H9 (cell line): ENCODE measurements at regions not wholly inside any gene's neighbourhood (a gene's known extent, or its start where the extent isn't known, plus 50 kb on each side); places are given as distances from the start of the nearest gene placed in this dataset.

Experiments
- DNase-seq: peaks from one replicate; pipeline ENCODE4 v3.0.0-alpha.2; 2017
- H2AFZ ChIP-seq: one replicate; pipeline ENCODE4 v1.6.1; 2013; ENCODE audit warnings: mild to moderate bottlenecking, low read length, control low read depth, moderate library complexity
- H2AK5ac ChIP-seq: 2 replicates; pipeline ENCODE4 v1.6.1; 2013; ENCODE audit warnings: low read length, control low read depth, mixed read lengths; ENCODE audit not compliant: insufficient read length
- H2BK120ac ChIP-seq: one replicate; pipeline ENCODE4 v1.6.1; 2013; ENCODE audit warnings: low read depth, mild to moderate bottlenecking, low read length, control low read depth, inconsistent platforms; ENCODE audit not compliant: poor library complexity, severe bottlenecking
- H2BK12ac ChIP-seq: 2 replicates; pipeline ENCODE4 v1.6.1; 2013; ENCODE audit warnings: low read length, control low read depth, mixed read lengths, low read depth; ENCODE audit not compliant: insufficient read length
- H2BK15ac ChIP-seq: 2 replicates; pipeline ENCODE4 v1.6.1; 2013; ENCODE audit warnings: low read depth, low read length, control low read depth
- H2BK20ac ChIP-seq: one replicate; pipeline ENCODE4 v1.6.1; 2013; ENCODE audit warnings: low read depth, mild to moderate bottlenecking, low read length, control low read depth, inconsistent platforms; ENCODE audit not compliant: poor library complexity, severe bottlenecking
- H2BK5ac ChIP-seq: 2 replicates; pipeline ENCODE4 v1.6.1; 2013; ENCODE audit warnings: low read length, control low read depth, mixed read lengths; ENCODE audit not compliant: insufficient read length
- H3K14ac ChIP-seq: 2 replicates; pipeline ENCODE4 v1.6.1; 2013; ENCODE audit warnings: low read length, control low read depth; ENCODE audit not compliant: insufficient read depth
- H3K18ac ChIP-seq: 2 replicates; pipeline ENCODE4 v1.6.1; 2013; ENCODE audit warnings: low read depth, mild to moderate bottlenecking, mixed read lengths, low read length, control low read depth; ENCODE audit not compliant: insufficient read length
- H3K23ac ChIP-seq: 2 replicates; pipeline ENCODE4 v1.6.1; 2013; ENCODE audit warnings: low read length, control low read depth, mixed read lengths, low read depth; ENCODE audit not compliant: insufficient read length
- H3K23me2 ChIP-seq: 2 replicates; pipeline ENCODE4 v1.6.1; 2013; ENCODE audit warnings: low read depth, mild to moderate bottlenecking, mixed read lengths, low read length, control low read depth; ENCODE audit not compliant: insufficient read length, poor library complexity, severe bottlenecking
- H3K27ac ChIP-seq: 2 replicates; pipeline ENCODE4 v1.5.1; 2013; ENCODE audit warnings: low read length, control low read depth, mixed read lengths, low read depth; ENCODE audit not compliant: insufficient read length
- H3K27me3 ChIP-seq: 2 replicates; pipeline ENCODE4 v1.6.1; 2013; ENCODE audit warnings: low read length, control low read depth, inconsistent platforms; ENCODE audit not compliant: insufficient read depth
- H3K4ac ChIP-seq: 2 replicates; pipeline ENCODE4 v1.6.1; 2013; ENCODE audit warnings: low read depth, mild to moderate bottlenecking, control low read depth, inconsistent platforms, low read length, moderate library complexity
- H3K4me1 ChIP-seq: 2 replicates; pipeline ENCODE4 v1.6.1; 2013; ENCODE audit warnings: low read length, control low read depth, inconsistent platforms; ENCODE audit not compliant: insufficient read depth
- H3K4me2 ChIP-seq: 2 replicates; pipeline ENCODE4 v1.6.1; 2013; ENCODE audit warnings: low read length, control low read depth, mixed read lengths; ENCODE audit not compliant: insufficient read length, insufficient read depth
- H3K56ac ChIP-seq: 2 replicates; pipeline ENCODE4 v1.6.1; 2013; ENCODE audit warnings: low read depth, mild to moderate bottlenecking, mixed read lengths, low read length, control low read depth; ENCODE audit not compliant: insufficient read length
- H3K79me1 ChIP-seq: 2 replicates; pipeline ENCODE4 v1.6.1; 2013; ENCODE audit warnings: low read depth, mild to moderate bottlenecking, moderate library complexity, low read length, control low read depth, inconsistent platforms; ENCODE audit not compliant: insufficient read depth, poor library complexity, severe bottlenecking
- H3K79me2 ChIP-seq: 2 replicates; pipeline ENCODE4 v1.6.1; 2013; ENCODE audit warnings: low read length, control low read depth, inconsistent platforms; ENCODE audit not compliant: insufficient read depth
- H3K9ac ChIP-seq: 2 replicates; pipeline ENCODE4 v1.6.1; 2013; ENCODE audit warnings: low read length, control low read depth, mixed read lengths; ENCODE audit not compliant: insufficient read length; ENCODE audit errors: extremely low read depth
- H3K9me3 ChIP-seq: one replicate; pipeline ENCODE4 v1.6.1; 2013; ENCODE audit warnings: low read depth, low read length, inconsistent platforms; ENCODE audit not compliant: control insufficient read depth
- H3T11ph ChIP-seq: one replicate; pipeline ENCODE4 v1.6.1; 2013; ENCODE audit warnings: mild to moderate bottlenecking, low read length, control low read depth, inconsistent platforms
- H4K20me1 ChIP-seq: one replicate; pipeline ENCODE4 v1.6.1; 2013; ENCODE audit not compliant: control insufficient read depth, insufficient read length, insufficient read depth
- H4K5ac ChIP-seq: 2 replicates; pipeline ENCODE4 v1.6.1; 2013; ENCODE audit warnings: low read depth, mild to moderate bottlenecking, mixed read lengths, low read length, control low read depth; ENCODE audit not compliant: insufficient read length
- H4K8ac ChIP-seq: replicated peaks from 2 replicates; pipeline ENCODE4 v1.6.1; 2013; ENCODE audit warnings: low read length, control low read depth, mixed read lengths, low read depth; ENCODE audit not compliant: insufficient read length
- H4K91ac ChIP-seq: 2 replicates; pipeline ENCODE4 v1.6.1; 2013; ENCODE audit warnings: low read depth, mild to moderate bottlenecking, moderate library complexity, mixed read lengths, low read length, control low read depth; ENCODE audit not compliant: insufficient read length
- H3K27ac Mint-ChIP-seq, 3 experiments: 2 replicates in 2 of 3; 3 replicates in 1 of 3; pipeline ENCODE4 v1.8.0; 2020 to 2021; ENCODE audit warnings: mixed read lengths in 3 of 3, mild to moderate bottlenecking in 1 of 3, moderate library complexity in 1 of 3
- H3K27me3 Mint-ChIP-seq: 2 replicates; pipeline ENCODE4 v1.8.0; 2021; ENCODE audit warnings: low read depth, mild to moderate bottlenecking, moderate library complexity, mixed read lengths
- H3K36me3 Mint-ChIP-seq, 3 experiments: 2 replicates in 2 of 3; 3 replicates in 1 of 3; pipeline ENCODE4 v1.8.0; 2020 to 2021; ENCODE audit warnings: low read depth in 3 of 3, mixed read lengths in 3 of 3; ENCODE audit not compliant: insufficient read depth in 1 of 3
- H3K4me1 Mint-ChIP-seq, 2 experiments: 2 replicates each; pipeline ENCODE4 v1.8.0; 2020; ENCODE audit warnings: mixed read lengths in 2 of 2
- H3K4me3 Mint-ChIP-seq, 2 experiments: 2 replicates in 1 of 2; 3 replicates in 1 of 2; pipeline ENCODE4 v1.8.0; 2020 to 2021; ENCODE audit warnings: mild to moderate bottlenecking in 2 of 2, mixed read lengths in 2 of 2, moderate library complexity in 1 of 2
- H3K9me3 Mint-ChIP-seq, 2 experiments: 2 replicates in 1 of 2; 3 replicates in 1 of 2; pipeline ENCODE4 v1.8.0; 2020; ENCODE audit warnings: mild to moderate bottlenecking in 2 of 2, mixed read lengths in 2 of 2, moderate library complexity in 1 of 2
- CTCF ChIP-seq: fragments of 200-600 bp; sonication (generic); conservative IDR thresholded peaks from 3 replicates; pipeline ENCODE4 v1.8.0; 2021; ENCODE audit warnings: antibody characterized with exemption, mild to moderate bottlenecking
- whole genome bisulfite sequencing: extraction: QIAGEN DNeasy Blood & Tissue Kit; methylation state at CpG from one replicate; pipeline ENCODE4 v1.1.7; 2013; ENCODE audit warnings: missing lambda C conversion rate, low lambda C conversion rate, mixed read lengths; ENCODE audit not compliant: insufficient read length; ENCODE audit errors: extremely low coverage; 5-methylcytosine and 5-hydroxymethylcytosine counted together

GRCh38 chr1:14296795-14297194 is 301.7 kb upstream of the KAZN start:
- Histone ChIP-seq H3K23me2 (no peaks in the 10 kb centered on the region), H3K14ac (no peak overlapping the region), H4K91ac (no peak overlapping the region), H3K4me2 (no peak overlapping the region), H3K79me2 (no peaks in the 10 kb centered on the region), H3K27ac (no peak overlapping the region), H3K79me1 (no peaks in the 10 kb centered on the region), H3K4ac (no peak overlapping the region), H2BK15ac (no peak overlapping the region), H3K27me3 (no peaks in the 10 kb centered on the region), H2BK120ac (no peak overlapping the region), H3K18ac (no peak overlapping the region), H3T11ph (no peak overlapping the region), H3K56ac (no peak overlapping the region), H2BK20ac (no peak overlapping the region), H4K5ac (no peak overlapping the region), H2BK5ac (no peak overlapping the region), H4K8ac (no peak overlapping the region), H2AFZ (no peak overlapping the region), H3K23ac (no peak overlapping the region), H3K9me3 (no peaks in the 10 kb centered on the region), H2AK5ac (no peak overlapping the region), H4K20me1 (no peaks in the 10 kb centered on the region), H3K4me1 (peaks cover 7% of the 10 kb centered on the region; the same call in 1 of the 2 replicates), H3K9ac (no peak overlapping the region), H2BK12ac (no peak overlapping the region)
- H3K9me3 Mint-ChIP-seq = peaks cover 2% of the 10 kb centered on the region in 2 experiments; a peak in 3 of 5 replicates
- DNase-seq = no peak
- H3K27ac Mint-ChIP-seq = no peak overlapping the region
- H3K27me3 Mint-ChIP-seq = peaks cover 1% of the 10 kb centered on the region
- no peak for TF ChIP-seq CTCF
- no CpG with 5 or more reads among the region's 3 CpGs for WGBS
- H3K4me1 Mint-ChIP-seq = peaks cover 15 to 18% of the 10 kb centered on the region in 2 experiments
- no peak overlapping the region for H3K4me3 Mint-ChIP-seq
- H3K36me3 Mint-ChIP-seq = peaks cover 0 to 4% (median 0%) of the 10 kb centered on the region in 3 experiments; a peak in 2 of 7 replicates
